ENCODE measurements at regions not wholly inside any gene's neighbourhood (a gene's known extent, or its start where the extent isn't known, plus 50 kb on each side); places are given as distances from the start of the nearest gene placed in this dataset.
A peak's percentile ranks its signal among the peaks of the same experiment; 100 is the strongest.

DNA sequence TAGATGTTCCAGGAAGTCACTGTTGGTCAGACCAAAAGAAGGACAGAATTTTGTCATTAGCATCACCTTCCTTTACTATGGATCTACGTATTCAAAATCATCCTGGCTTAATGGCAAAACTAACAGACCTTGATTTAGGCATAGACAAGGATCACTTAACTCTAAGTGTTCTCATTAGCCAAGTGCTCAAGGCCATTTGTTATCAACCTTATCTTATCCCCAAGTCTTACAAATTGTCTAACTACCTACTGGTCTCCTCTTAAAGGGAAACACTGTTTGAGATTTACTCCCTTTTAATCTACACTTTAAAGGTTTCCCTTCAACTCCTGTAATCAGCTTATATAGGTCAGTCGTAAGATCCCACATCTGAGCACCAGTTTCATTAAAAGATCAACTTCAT lies 1197.5 kb upstream of the C9orf72 start (continued):
- TF ChIP-seq, protein P1, sequence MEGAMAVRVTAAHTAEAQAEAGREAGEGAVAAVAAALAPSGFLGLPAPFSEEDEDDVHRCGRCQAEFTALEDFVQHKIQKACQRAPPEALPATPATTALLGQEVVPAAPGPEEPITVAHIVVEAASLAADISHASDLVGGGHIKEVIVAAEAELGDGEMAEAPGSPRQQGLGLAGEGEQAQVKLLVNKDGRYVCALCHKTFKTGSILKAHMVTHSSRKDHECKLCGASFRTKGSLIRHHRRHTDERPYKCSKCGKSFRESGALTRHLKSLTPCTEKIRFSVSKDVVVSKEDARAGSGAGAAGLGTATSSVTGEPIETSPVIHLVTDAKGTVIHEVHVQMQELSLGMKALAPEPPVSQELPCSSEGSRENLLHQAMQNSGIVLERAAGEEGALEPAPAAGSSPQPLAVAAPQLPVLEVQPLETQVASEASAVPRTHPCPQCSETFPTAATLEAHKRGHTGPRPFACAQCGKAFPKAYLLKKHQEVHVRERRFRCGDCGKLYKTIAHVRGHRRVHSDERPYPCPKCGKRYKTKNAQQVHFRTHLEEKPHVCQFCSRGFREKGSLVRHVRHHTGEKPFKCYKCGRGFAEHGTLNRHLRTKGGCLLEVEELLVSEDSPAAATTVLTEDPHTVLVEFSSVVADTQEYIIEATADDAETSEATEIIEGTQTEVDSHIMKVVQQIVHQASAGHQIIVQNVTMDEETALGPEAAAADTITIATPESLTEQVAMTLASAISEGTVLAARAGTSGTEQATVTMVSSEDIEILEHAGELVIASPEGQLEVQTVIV (IDR thresholded peaks at IDR 0.05; ENCODE audit: borderline replicate concordance, partially characterized antibody) = no peak
- TF ChIP-seq ZNF217 (IDR thresholded peaks at IDR 0.05) (no peak), PAX8 (IDR thresholded peaks at IDR 0.05) (no peak)

DNA sequence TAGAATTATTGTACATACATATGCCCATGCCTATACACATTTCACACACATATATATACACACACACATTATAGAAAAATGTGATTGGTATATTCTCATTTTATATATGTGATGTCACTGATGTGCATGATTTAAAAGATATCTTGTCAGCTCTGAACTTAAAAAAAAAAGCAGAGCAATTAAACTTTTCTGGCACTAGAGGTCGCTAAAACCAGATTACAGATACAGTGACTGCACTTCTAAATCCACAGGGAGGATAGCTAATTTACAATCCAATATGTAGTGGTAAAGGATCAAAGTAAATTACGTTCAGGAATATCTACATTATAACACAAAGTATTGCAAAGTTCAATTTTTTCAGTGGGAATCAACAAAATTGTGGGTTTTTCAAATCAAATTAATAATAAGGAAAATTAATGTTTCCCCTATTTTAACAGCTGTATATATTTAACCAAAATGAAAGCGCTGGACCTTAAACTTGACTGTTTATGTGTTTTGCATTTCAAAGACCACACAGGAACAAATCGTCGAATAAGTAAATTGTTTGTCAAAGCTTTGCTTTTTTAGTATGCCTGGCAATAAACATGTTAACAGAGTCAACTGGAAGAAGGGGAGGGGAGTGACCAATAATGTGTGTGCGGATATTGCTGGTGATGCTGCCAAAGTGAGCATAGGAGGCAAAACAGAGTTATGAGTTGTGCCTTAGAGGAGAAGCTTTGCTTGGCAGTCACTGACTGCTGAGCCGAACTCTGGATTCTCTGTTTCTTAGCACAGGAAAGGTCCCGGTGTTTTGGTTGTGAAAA lies 1201.4 kb upstream of the C9orf72 start:
- no peaks in the 10 kb centered on the region for H3K36me3 ChIP-seq (ENCODE audit: control insufficient read depth in 2 of 2, insufficient read depth in 2 of 2, low read length in 1 of 2)
- no peak overlapping the region for H2AFZ ChIP-seq (ENCODE audit: control insufficient read depth, low read depth, low read length)
- in situ Hi-C loops (cut with MboI) (loop anchor here (10.0 kb wide), 1 partner anchor 920 kb away; no protein-coding TSS in a partner anchor), intact Hi-C loops (cut with micrococcal nuclease; ENCODE audit: unreplicated experiment) (loop anchor here (5.0 kb wide), 1 partner anchor 58 kb away; no protein-coding TSS in a partner anchor)
- CTCF ChIA-PET = interaction anchor here (0.6 to 2.1 kb wide), 19 partner anchors 9 to 1049 kb away, joined by 3 to 8 read pairs (median 4); no protein-coding TSS in a partner anchor
- H3K79me2 ChIP-seq (ENCODE audit: control insufficient read depth, insufficient read depth, low read length) = no peaks in the 10 kb centered on the region
- H3K27me3 ChIP-seq (replicated peaks in 1 of 2; ENCODE audit: control insufficient read depth in 2 of 2, insufficient read depth in 2 of 2, low read length in 1 of 2) = no peaks in the 10 kb centered on the region
- H3K4me2 ChIP-seq (ENCODE audit: control insufficient read depth, insufficient read depth) = no peak overlapping the region
- BruUV-seq (replicated peaks) = no TSS peak
- RAD21 ChIA-PET (ENCODE audit: unreplicated experiment) = interaction anchor here (0.7 kb wide), 1 partner anchor 362 kb away, joined by 3 read pairs; no protein-coding TSS in a partner anchor
- no peak overlapping the region for H3K9ac ChIP-seq (ENCODE audit: control insufficient read depth, insufficient read depth, low read length)
- no peaks in the 10 kb centered on the region for H3K4me1 ChIP-seq (ENCODE audit: control insufficient read depth, insufficient read depth, low read length)
- SMC1A ChIA-PET (ENCODE audit: uncharacterized antibody, unreplicated experiment) = interaction anchor here (0.6 to 1.9 kb wide), 10 partner anchors 9 to 1110 kb away, joined by 3 to 5 read pairs (median 3); no protein-coding TSS in a partner anchor
- ATAC-seq (peak; percentile 59), FAIRE-seq (no peak), DNase-seq (ENCODE audit: low read depth, low spot score) (no peak)
- POLR2A ChIA-PET = no interaction called here
- H3K27ac ChIP-seq (ENCODE audit: control insufficient read depth, insufficient read depth) = no peak overlapping the region
- no peaks in the 10 kb centered on the region; the same call in 2 of the 3 replicates for H3K9me3 ChIP-seq (replicated peaks; ENCODE audit: control insufficient read depth, insufficient read depth, low read length)
- 24% methylated on average over 8 of the region's 8 CpGs for WGBS (ENCODE audit: insufficient coverage, insufficient replicate concordance, low lambda C conversion rate, missing lambda C conversion rate)
- H3K4me3 ChIP-seq = no peak overlapping the region
- no peaks in the 10 kb centered on the region for H4K20me1 ChIP-seq (ENCODE audit: control insufficient read depth, insufficient read depth)
- TF ChIP-seq SMC3 (IDR thresholded peaks at IDR 0.05; ENCODE audit: borderline replicate concordance, low read length) (peak; percentile 49; the same call in 1 of the 2 replicates), NR2C1 (IDR thresholded peaks at IDR 0.05) (no peak), PML (IDR thresholded peaks at IDR 0.05; ENCODE audit: low read length) (no peak), STAT3 (IDR thresholded peaks at IDR 0.05; ENCODE audit: low read depth, low read length) (no peak), ASH2L (IDR thresholded peaks at IDR 0.05; ENCODE audit: borderline replicate concordance, low read depth) (no peak), RFX5 (IDR thresholded peaks at IDR 0.05; ENCODE audit: low read depth, low read length) (no peak), EED (IDR thresholded peaks at IDR 0.05; ENCODE audit: low read depth) (no peak), ZNF384 (IDR thresholded peaks at IDR 0.05; ENCODE audit: borderline replicate concordance, low read depth, low read length) (peak; percentile 58; the same call in 1 of the 2 replicates), EGR1 (IDR thresholded peaks at IDR 0.05; ENCODE audit: borderline replicate concordance in 1 of 2, low read depth in 2 of 2, low read length in 2 of 2) (no peak), RAD21 (IDR thresholded peaks at IDR 0.05; ENCODE audit: insufficient read depth, low read depth, low read length) (peak; percentile 45), POLR2A (IDR thresholded peaks at IDR 0.05; ENCODE audit: low read depth, low read length) (no peak), TCF12 (IDR thresholded peaks at IDR 0.05; ENCODE audit: low read depth, low read length) (no peak), CHD4 (IDR thresholded peaks at IDR 0.05) (no peak)
- TF ChIP-seq, protein P2, sequence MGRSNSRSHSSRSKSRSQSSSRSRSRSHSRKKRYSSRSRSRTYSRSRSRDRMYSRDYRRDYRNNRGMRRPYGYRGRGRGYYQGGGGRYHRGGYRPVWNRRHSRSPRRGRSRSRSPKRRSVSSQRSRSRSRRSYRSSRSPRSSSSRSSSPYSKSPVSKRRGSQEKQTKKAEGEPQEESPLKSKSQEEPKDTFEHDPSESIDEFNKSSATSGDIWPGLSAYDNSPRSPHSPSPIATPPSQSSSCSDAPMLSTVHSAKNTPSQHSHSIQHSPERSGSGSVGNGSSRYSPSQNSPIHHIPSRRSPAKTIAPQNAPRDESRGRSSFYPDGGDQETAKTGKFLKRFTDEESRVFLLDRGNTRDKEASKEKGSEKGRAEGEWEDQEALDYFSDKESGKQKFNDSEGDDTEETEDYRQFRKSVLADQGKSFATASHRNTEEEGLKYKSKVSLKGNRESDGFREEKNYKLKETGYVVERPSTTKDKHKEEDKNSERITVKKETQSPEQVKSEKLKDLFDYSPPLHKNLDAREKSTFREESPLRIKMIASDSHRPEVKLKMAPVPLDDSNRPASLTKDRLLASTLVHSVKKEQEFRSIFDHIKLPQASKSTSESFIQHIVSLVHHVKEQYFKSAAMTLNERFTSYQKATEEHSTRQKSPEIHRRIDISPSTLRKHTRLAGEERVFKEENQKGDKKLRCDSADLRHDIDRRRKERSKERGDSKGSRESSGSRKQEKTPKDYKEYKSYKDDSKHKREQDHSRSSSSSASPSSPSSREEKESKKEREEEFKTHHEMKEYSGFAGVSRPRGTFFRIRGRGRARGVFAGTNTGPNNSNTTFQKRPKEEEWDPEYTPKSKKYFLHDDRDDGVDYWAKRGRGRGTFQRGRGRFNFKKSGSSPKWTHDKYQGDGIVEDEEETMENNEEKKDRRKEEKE (IDR thresholded peaks at IDR 0.05) = no peak
